HCT116 (cell line): ENCODE measurements at regions not wholly inside any gene's neighbourhood (a gene's known extent, or its start where the extent isn't known, plus 50 kb on each side); places are given as distances from the start of the nearest gene placed in this dataset.

Experiments used
- ATAC-seq: fragments of 200-7000 bp; cut with Tn5 transposase; 2 replicates; pipeline ENCODE4 v1.9.1; 2020; ENCODE audit warnings: mild to moderate bottlenecking, moderate library complexity
- BruUV-seq: library from RNA; stranded (reverse); fragments of 400-500 nt; replicated peaks from 2 replicates; lab custom pipeline; 2021; lab: Mats Ljungman, UMichigan
- CTCF ChIA-PET: fragments of 300-600 bp; sonication (Branson Sonifier 250); formaldehyde crosslinking; loops from one replicate; lab custom pipeline; 2021; ENCODE audit warnings: antibody characterized with exemption; lab: Charles Lee
- POLR2A ChIA-PET: fragments of 300-600, 350-600 bp; sonication (Branson Sonifier 250); formaldehyde crosslinking; loops from one replicate; lab custom pipeline; 2021; ENCODE audit warnings: antibody characterized with exemption; lab: Charles Lee
- RAD21 ChIA-PET, 2 experiments: fragments of 300-600 bp; sonication (Branson Sonifier 250); formaldehyde crosslinking; loops; one replicate each; lab custom pipeline; 2023; ENCODE audit warnings: low total read pairs in 2 of 2; ENCODE audit not compliant: uncharacterized antibody in 2 of 2, unreplicated experiment in 2 of 2, low non-redundant PET in 1 of 2; lab: Charles Lee
- DNase-seq: peaks from one replicate; pipeline ENCODE4 v3.0.0-alpha.2; 2010; ENCODE audit warnings: low read depth, low spot score
- H2AFZ ChIP-seq: fragments of 200-600 bp; shearing (Covaris generic), sonication (generic); 2 replicates; pipeline ENCODE4 v1.6.1; 2017; ENCODE audit warnings: low read depth, mixed run types, mixed read lengths, antibody characterized with exemption, low read length; ENCODE audit not compliant: poor library complexity, severe bottlenecking
- H3K27ac ChIP-seq: 2 replicates; pipeline ENCODE4 v1.5.1; 2012; ENCODE audit warnings: low read depth, low read length
- H3K27me3 ChIP-seq: fragments of 200-600 bp; sonication (generic); 2 replicates; pipeline ENCODE4 v1.6.1; 2016; ENCODE audit warnings: mixed run types, low read length, mixed read lengths; ENCODE audit not compliant: insufficient read depth
- H3K36me3 ChIP-seq, 2 experiments: fragments of 200-500 bp in 1 of 2; fragments of 200-600 bp in 1 of 2; sonication (Bioruptor generic) in 1 of 2; sonication (generic) in 1 of 2; 2 replicates each; pipeline versions ENCODE4 v1.5.1 to v1.6.1; 2014 to 2016; ENCODE audit warnings: low read length in 2 of 2, inconsistent platforms in 1 of 2, mixed read lengths in 1 of 2, mixed run types in 1 of 2; ENCODE audit not compliant: insufficient read depth in 2 of 2, control insufficient read depth in 1 of 2
- H3K4me1 ChIP-seq, 2 experiments: fragments of 200-600 bp in 1 of 2; sonication (generic) in 1 of 2; 2 replicates each; pipeline versions ENCODE4 v1.5.1 to v1.6.1; 2012 to 2017; ENCODE audit warnings: low read length in 2 of 2, inconsistent platforms in 1 of 2, mild to moderate bottlenecking in 1 of 2, mixed read lengths in 1 of 2, mixed run types in 1 of 2, moderate library complexity in 1 of 2; ENCODE audit not compliant: insufficient read depth in 2 of 2, control insufficient read depth in 1 of 2
- H3K4me2 ChIP-seq: fragments of 200-600 bp; sonication (generic); 2 replicates; pipeline ENCODE4 v1.6.1; 2017; ENCODE audit warnings: mixed run types, low read length, mixed read lengths
- H3K4me3 ChIP-seq, 2 experiments: fragments of 200-600 bp in 1 of 2; sonication (generic) in 1 of 2; replicated peaks in 1 of 2; 2 replicates each; pipeline ENCODE4 v1.5.1; 2011 to 2016; ENCODE audit warnings: low read length in 2 of 2, control low read depth in 1 of 2, low read depth in 1 of 2, mild to moderate bottlenecking in 1 of 2, mixed read lengths in 1 of 2, mixed run types in 1 of 2
- H3K79me2 ChIP-seq: fragments of 200-600 bp; sonication (generic); 2 replicates; pipeline ENCODE4 v1.6.1; 2017; ENCODE audit warnings: mild to moderate bottlenecking, mixed run types, low read length, moderate library complexity, mixed read lengths; ENCODE audit not compliant: insufficient read depth
- H3K9ac ChIP-seq: fragments of 200-600 bp; sonication (generic); 2 replicates; pipeline ENCODE4 v1.6.1; 2016; ENCODE audit warnings: low read length, mixed read lengths
- H3K9me2 ChIP-seq: fragments of 200-600 bp; sonication (generic), shearing (Covaris generic); 2 replicates; pipeline ENCODE4 v1.6.1; 2017; ENCODE audit warnings: mixed run types, mild to moderate bottlenecking, moderate library complexity; ENCODE audit not compliant: insufficient read depth
- H3K9me3 ChIP-seq, 2 experiments: fragments of 200-500 bp in 1 of 2; fragments of 200-600 bp in 1 of 2; sonication (Bioruptor generic) in 1 of 2; sonication (generic) in 1 of 2; 2 replicates each; pipeline ENCODE4 v1.6.1; 2014 to 2017; ENCODE audit warnings: low read length in 2 of 2, mixed read lengths in 2 of 2, inconsistent platforms in 1 of 2, low read depth in 1 of 2, mild to moderate bottlenecking in 1 of 2, mixed run types in 1 of 2, moderate library complexity in 1 of 2; ENCODE audit not compliant: control insufficient read depth in 1 of 2, insufficient read depth in 1 of 2
- H4K20me1 ChIP-seq: fragments of 200-600 bp; sonication (generic), shearing (Covaris generic); 2 replicates; pipeline ENCODE4 v1.6.1; 2017; ENCODE audit warnings: mixed run types, mild to moderate bottlenecking, moderate library complexity; ENCODE audit not compliant: insufficient read depth
- CBX3 ChIP-seq: IDR thresholded peaks from 2 replicates; pipeline ENCODE4 v1.6.1; 2012; ENCODE audit warnings: low read depth
- CEBPB ChIP-seq: IDR thresholded peaks from 2 replicates; pipeline ENCODE4 v1.6.1; 2012; ENCODE audit warnings: low read depth
- CTCF ChIP-seq, 3 experiments: fragments of 200-600 bp in 1 of 3; sonication (generic) in 1 of 3; IDR thresholded peaks in 2 of 3; conservative IDR thresholded peaks in 1 of 3; 2 replicates each; pipeline ENCODE4 v1.5.1; 2012 to 2017; ENCODE audit warnings: low read depth in 2 of 3, low read length in 2 of 3, antibody characterized with exemption in 1 of 3, borderline replicate concordance in 1 of 3, control low read depth in 1 of 3, mild to moderate bottlenecking in 1 of 3, mixed read lengths in 1 of 3, mixed run types in 1 of 3, moderate library complexity in 1 of 3; ENCODE audit not compliant: insufficient read depth in 1 of 3
- ELF1 ChIP-seq: IDR thresholded peaks from 2 replicates; pipeline ENCODE4 v1.6.1; 2012; ENCODE audit warnings: low read depth, borderline replicate concordance
- EZH2 ChIP-seq: fragments of 200-600 bp; sonication (generic); IDR thresholded peaks from 2 replicates; pipeline ENCODE4 v1.6.1; 2017; ENCODE audit warnings: antibody characterized with exemption, mixed run types
- EZH2phosphoT487 ChIP-seq: fragments of 200-600 bp; IDR thresholded peaks from 2 replicates; pipeline ENCODE4 v1.6.1; 2018; ENCODE audit warnings: antibody characterized with exemption, borderline replicate concordance
- JUND ChIP-seq: IDR thresholded peaks from 2 replicates; pipeline ENCODE4 v1.6.1; 2012
- POLR2A ChIP-seq: IDR thresholded peaks from 2 replicates; pipeline ENCODE4 v1.7.0; 2011; ENCODE audit warnings: borderline replicate concordance; ENCODE audit not compliant: insufficient read depth, insufficient read length; ENCODE audit errors: extremely low read depth
- POLR2AphosphoS5 ChIP-seq: IDR thresholded peaks from 2 replicates; pipeline ENCODE4 v1.6.1; 2011; ENCODE audit warnings: mild to moderate bottlenecking, low read depth, low read length, moderate library complexity
- RAD21 ChIP-seq: IDR thresholded peaks from 2 replicates; pipeline ENCODE4 v1.6.1; 2012; ENCODE audit warnings: low read depth, mild to moderate bottlenecking
- REST ChIP-seq: IDR thresholded peaks from 2 replicates; pipeline ENCODE4 v1.6.1; 2012; ENCODE audit warnings: low read depth
- SP1 ChIP-seq: IDR thresholded peaks from 2 replicates; pipeline ENCODE4 v1.6.1; 2012; ENCODE audit warnings: low read depth
- TCF7L2 ChIP-seq: IDR thresholded peaks from 2 replicates; pipeline ENCODE4 v1.7.0; 2011; ENCODE audit warnings: borderline replicate concordance, inconsistent platforms; ENCODE audit not compliant: insufficient read depth, insufficient read length; ENCODE audit errors: extremely low read depth
- YY1 ChIP-seq: IDR thresholded peaks from 2 replicates; pipeline ENCODE4 v1.6.1; 2011; ENCODE audit warnings: low read length, low read depth, moderate library complexity, mild to moderate bottlenecking; ENCODE audit not compliant: insufficient replicate concordance; ENCODE audit errors: extremely low read depth
- ZFX ChIP-seq: fragments of 450-650 bp; IDR thresholded peaks from 2 replicates; pipeline ENCODE4 v1.6.1; 2017
- intact Hi-C: fragments of 100-400 bp; cut with micrococcal nuclease; formaldehyde crosslinking; loops from 2 replicates; pipeline ENCODE4 v1.10.0; 2022
- TF ChIP-seq, protein P1 (sequence below): IDR thresholded peaks from 2 replicates; pipeline ENCODE4 v1.6.1; 2011; ENCODE audit warnings: mild to moderate bottlenecking, low read length, moderate library complexity; ENCODE audit not compliant: insufficient replicate concordance; ENCODE audit errors: extremely low read depth
- TF ChIP-seq, protein P2 (sequence below): IDR thresholded peaks from 2 replicates; pipeline ENCODE4 v1.6.1; 2012
- TF ChIP-seq, protein P3 (sequence below): IDR thresholded peaks from 2 replicates; pipeline ENCODE4 v1.6.1; 2012

GRCh38 chr18:64398320-64398719 is 249.4 kb upstream of the LINC00305 start:
- H3K9me2 ChIP-seq: no peaks in the 10 kb centered on the region
- no peak for ATAC-seq
- H3K79me2 ChIP-seq: no peaks in the 10 kb centered on the region
- BruUV-seq: no TSS peak
- peaks cover 8 to 30% of the 10 kb centered on the region in 2 experiments; a peak in 2 of 4 replicates for H3K9me3 ChIP-seq
- H3K4me2 ChIP-seq: no peak overlapping the region
- DNase-seq: no peak
- TF ChIP-seq, protein P1, sequence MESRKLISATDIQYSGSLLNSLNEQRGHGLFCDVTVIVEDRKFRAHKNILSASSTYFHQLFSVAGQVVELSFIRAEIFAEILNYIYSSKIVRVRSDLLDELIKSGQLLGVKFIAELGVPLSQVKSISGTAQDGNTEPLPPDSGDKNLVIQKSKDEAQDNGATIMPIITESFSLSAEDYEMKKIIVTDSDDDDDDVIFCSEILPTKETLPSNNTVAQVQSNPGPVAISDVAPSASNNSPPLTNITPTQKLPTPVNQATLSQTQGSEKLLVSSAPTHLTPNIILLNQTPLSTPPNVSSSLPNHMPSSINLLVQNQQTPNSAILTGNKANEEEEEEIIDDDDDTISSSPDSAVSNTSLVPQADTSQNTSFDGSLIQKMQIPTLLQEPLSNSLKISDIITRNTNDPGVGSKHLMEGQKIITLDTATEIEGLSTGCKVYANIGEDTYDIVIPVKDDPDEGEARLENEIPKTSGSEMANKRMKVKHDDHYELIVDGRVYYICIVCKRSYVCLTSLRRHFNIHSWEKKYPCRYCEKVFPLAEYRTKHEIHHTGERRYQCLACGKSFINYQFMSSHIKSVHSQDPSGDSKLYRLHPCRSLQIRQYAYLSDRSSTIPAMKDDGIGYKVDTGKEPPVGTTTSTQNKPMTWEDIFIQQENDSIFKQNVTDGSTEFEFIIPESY: no peak
- no peak for TF ChIP-seq POLR2AphosphoS5
- TF ChIP-seq ELF1: no peak
- no peak for TF ChIP-seq REST
- TF ChIP-seq SP1: no peak
- no peak for TF ChIP-seq YY1
- TF ChIP-seq CEBPB: no peak
- TF ChIP-seq, protein P2, sequence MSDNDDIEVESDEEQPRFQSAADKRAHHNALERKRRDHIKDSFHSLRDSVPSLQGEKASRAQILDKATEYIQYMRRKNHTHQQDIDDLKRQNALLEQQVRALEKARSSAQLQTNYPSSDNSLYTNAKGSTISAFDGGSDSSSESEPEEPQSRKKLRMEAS: no peak
- TF ChIP-seq EZH2phosphoT487: no peak
- no peak for TF ChIP-seq POLR2A
- TF ChIP-seq JUND: no peak
- TF ChIP-seq CBX3: no peak
- TF ChIP-seq, protein P3, sequence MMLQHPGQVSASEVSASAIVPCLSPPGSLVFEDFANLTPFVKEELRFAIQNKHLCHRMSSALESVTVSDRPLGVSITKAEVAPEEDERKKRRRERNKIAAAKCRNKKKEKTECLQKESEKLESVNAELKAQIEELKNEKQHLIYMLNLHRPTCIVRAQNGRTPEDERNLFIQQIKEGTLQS: no peak
- no peak for TF ChIP-seq ZFX
- no peak for TF ChIP-seq CTCF (IDR thresholded peaks at IDR 0.05 in 2 of 3, conservative IDR thresholded peaks at IDR 0.05 in 1 of 3; ENCODE audit: borderline replicate concordance in 1 of 3, insufficient read depth in 1 of 3, low read depth in 2 of 3, low read length in 2 of 3)
- no peak for TF ChIP-seq TCF7L2
- TF ChIP-seq RAD21: no peak
- no peak for TF ChIP-seq EZH2
- no peak overlapping the region for H3K9ac ChIP-seq
- no peak overlapping the region for H3K27ac ChIP-seq
- H3K36me3 ChIP-seq: no peaks in the 10 kb centered on the region
- no peaks in the 10 kb centered on the region for H3K27me3 ChIP-seq
- ChIA-PET CTCF (no interaction called here), RAD21 (no interaction called here), POLR2A (no interaction called here)
- intact Hi-C loops: no loop called here
- H3K4me3 ChIP-seq: no peak overlapping the region
- H4K20me1 ChIP-seq: no peaks in the 10 kb centered on the region
- no peak overlapping the region for H2AFZ ChIP-seq
- H3K4me1 ChIP-seq: no peaks in the 10 kb centered on the region
